ENCODE measurements at regions not wholly inside any gene's neighbourhood (a gene's known extent, or its start where the extent isn't known, plus 50 kb on each side); places are given as distances from the start of the nearest gene placed in this dataset.

- DNase-seq = no peak
- H3K27me3 ChIP-seq = no peaks in the 10 kb centered on the region
- TF ChIP-seq, protein P1, sequence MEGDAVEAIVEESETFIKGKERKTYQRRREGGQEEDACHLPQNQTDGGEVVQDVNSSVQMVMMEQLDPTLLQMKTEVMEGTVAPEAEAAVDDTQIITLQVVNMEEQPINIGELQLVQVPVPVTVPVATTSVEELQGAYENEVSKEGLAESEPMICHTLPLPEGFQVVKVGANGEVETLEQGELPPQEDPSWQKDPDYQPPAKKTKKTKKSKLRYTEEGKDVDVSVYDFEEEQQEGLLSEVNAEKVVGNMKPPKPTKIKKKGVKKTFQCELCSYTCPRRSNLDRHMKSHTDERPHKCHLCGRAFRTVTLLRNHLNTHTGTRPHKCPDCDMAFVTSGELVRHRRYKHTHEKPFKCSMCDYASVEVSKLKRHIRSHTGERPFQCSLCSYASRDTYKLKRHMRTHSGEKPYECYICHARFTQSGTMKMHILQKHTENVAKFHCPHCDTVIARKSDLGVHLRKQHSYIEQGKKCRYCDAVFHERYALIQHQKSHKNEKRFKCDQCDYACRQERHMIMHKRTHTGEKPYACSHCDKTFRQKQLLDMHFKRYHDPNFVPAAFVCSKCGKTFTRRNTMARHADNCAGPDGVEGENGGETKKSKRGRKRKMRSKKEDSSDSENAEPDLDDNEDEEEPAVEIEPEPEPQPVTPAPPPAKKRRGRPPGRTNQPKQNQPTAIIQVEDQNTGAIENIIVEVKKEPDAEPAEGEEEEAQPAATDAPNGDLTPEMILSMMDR (IDR thresholded peaks at IDR 0.05) = no peak
- no peaks in the 10 kb centered on the region for H3K9me3 ChIP-seq
- H3K9ac ChIP-seq (ENCODE audit: low read depth in 2 of 2, low read length in 2 of 2) = no peak overlapping the region
- no peak overlapping the region for H3K4me3 ChIP-seq
- H3K4me1 ChIP-seq = no peaks in the 10 kb centered on the region
- intact Hi-C loops (cut with DNase I) = no loop called here
- H3K27ac ChIP-seq = no peak overlapping the region
- H3K36me3 ChIP-seq = no peaks in the 10 kb centered on the region
These were observed 2012.5 kb upstream of the LRRTM1 start for GRCh38 chr2:82317012-82317411.

- Histone ChIP-seq H3K4me1 (no peaks in the 10 kb centered on the region), H3K9ac (ENCODE audit: low read depth in 2 of 2, low read length in 2 of 2) (no peak overlapping the region), H3K36me3 (no peaks in the 10 kb centered on the region), H3K4me3 (no peak overlapping the region), H3K27me3 (no peaks in the 10 kb centered on the region), H3K27ac (no peak overlapping the region), H3K9me3 (no peaks in the 10 kb centered on the region)
- TF ChIP-seq, protein P1 (IDR thresholded peaks at IDR 0.05) = no peak
- no peak for DNase-seq
- intact Hi-C loops (cut with DNase I) = no loop called here
These were observed 2012.0 kb upstream of the LRRTM1 start for GRCh38 chr2:82316586-82316985.

DNA sequence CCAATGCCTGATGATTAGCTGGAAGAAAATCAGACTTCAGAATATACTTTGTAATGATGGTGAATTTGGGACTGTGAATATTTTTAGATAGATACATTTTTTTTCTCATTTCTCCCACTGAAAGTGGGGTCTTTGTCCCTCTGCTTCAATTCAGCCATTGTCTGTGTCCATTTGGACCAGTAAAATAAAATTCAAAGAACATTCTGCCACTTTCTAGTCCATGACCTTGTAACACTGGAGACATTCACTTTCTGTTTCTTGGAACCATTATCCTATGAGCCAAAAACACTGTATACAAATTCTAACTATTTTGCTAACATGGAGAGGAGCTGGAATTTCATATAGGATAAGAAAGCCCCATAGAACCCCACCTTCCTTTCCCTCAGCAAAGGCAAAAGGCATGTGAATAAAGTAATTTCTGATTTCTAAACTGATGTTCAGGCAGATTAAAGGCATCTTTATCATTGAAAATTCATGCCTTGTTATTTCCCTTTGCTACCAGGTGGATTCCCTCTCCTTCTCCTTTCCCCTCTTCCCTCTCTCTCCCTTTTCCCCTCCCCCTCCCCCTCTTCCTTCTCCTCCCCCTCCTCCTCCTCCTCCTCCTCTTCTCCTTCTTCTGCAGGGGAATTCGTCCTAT lies 2010.4 kb upstream of the LRRTM1 start:
- Histone ChIP-seq H3K36me3 (no peaks in the 10 kb centered on the region), H3K4me1 (no peaks in the 10 kb centered on the region), H3K27me3 (no peaks in the 10 kb centered on the region), H3K4me3 (no peak overlapping the region), H3K9ac (ENCODE audit: low read depth in 2 of 2, low read length in 2 of 2) (no peak overlapping the region), H3K9me3 (no peaks in the 10 kb centered on the region), H3K27ac (no peak overlapping the region)
- no peak for DNase-seq
- TF ChIP-seq, protein P1 (IDR thresholded peaks at IDR 0.05) = no peak
- intact Hi-C loops (cut with DNase I) = no loop called here

- no peak overlapping the region for H3K27ac ChIP-seq
- no peaks in the 10 kb centered on the region for H3K4me1 ChIP-seq
- intact Hi-C loops (cut with DNase I) = no loop called here
- H3K4me3 ChIP-seq = no peak overlapping the region
- no peaks in the 10 kb centered on the region for H3K27me3 ChIP-seq
- no peak for DNase-seq
- H3K9ac ChIP-seq (ENCODE audit: low read depth in 2 of 2, low read length in 2 of 2) = no peak overlapping the region
- H3K9me3 ChIP-seq = no peaks in the 10 kb centered on the region
- TF ChIP-seq, protein P1 (IDR thresholded peaks at IDR 0.05) = no peak
- no peaks in the 10 kb centered on the region for H3K36me3 ChIP-seq
These were observed 2003.0 kb upstream of the LRRTM1 start for GRCh38 chr2:82307511-82307910.

DNA sequence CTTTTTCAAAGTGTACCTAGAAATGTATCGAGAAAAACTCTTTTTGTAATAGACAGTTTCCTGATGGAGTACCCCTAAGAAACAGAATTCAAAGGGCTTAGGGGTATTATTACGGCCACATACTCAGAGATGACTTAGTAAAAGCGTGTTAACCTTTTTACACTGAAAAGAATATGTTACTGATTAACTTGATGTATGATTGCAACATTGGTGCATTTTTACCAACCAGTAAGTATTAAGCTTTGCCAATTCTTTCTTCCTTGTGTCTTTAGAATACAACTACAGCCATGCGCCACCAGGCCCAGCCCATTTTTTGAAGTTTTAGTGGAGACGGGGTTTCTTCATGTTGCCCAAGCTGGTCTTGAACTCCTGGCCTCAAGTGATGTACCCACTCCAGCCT lies 1997.0 kb upstream of the LRRTM1 start:
- Histone ChIP-seq H3K27me3 (no peaks in the 10 kb centered on the region), H3K4me3 (no peak overlapping the region), H3K4me1 (no peaks in the 10 kb centered on the region), H3K27ac (no peak overlapping the region), H3K36me3 (no peaks in the 10 kb centered on the region), H3K9ac (ENCODE audit: low read depth in 2 of 2, low read length in 2 of 2) (no peak overlapping the region), H3K9me3 (no peaks in the 10 kb centered on the region)
- no peak for DNase-seq
- TF ChIP-seq, protein P1 (IDR thresholded peaks at IDR 0.05) = no peak
- intact Hi-C loops (cut with DNase I) = no loop called here
